Epithelial cell of proximal tubule (primary cell): ENCODE measurements at regions not wholly inside any gene's neighbourhood (a gene's known extent, or its start where the extent isn't known, plus 50 kb on each side); places are given as distances from the start of the nearest gene placed in this dataset.

Experiments used
- DNase-seq: peaks from one replicate; pipeline ENCODE4 v3.0.0-alpha.2; 2011; ENCODE audit warnings: low read depth
- H3K4me3 ChIP-seq: 2 replicates; pipeline ENCODE4 v1.5.1; 2011; ENCODE audit warnings: low read depth, mild to moderate bottlenecking, low read length
- CTCF ChIP-seq: conservative IDR thresholded peaks from 2 replicates; pipeline ENCODE4 v1.5.1; 2012; ENCODE audit warnings: low read depth, mild to moderate bottlenecking, low read length

GRCh38 chr20:6636209-6637159, 131.0 kb upstream of the BMP2 start:
- TF ChIP-seq CTCF = peak; percentile 77
- DNase-seq = no peak
- no peak overlapping the region for H3K4me3 ChIP-seq

DNA sequence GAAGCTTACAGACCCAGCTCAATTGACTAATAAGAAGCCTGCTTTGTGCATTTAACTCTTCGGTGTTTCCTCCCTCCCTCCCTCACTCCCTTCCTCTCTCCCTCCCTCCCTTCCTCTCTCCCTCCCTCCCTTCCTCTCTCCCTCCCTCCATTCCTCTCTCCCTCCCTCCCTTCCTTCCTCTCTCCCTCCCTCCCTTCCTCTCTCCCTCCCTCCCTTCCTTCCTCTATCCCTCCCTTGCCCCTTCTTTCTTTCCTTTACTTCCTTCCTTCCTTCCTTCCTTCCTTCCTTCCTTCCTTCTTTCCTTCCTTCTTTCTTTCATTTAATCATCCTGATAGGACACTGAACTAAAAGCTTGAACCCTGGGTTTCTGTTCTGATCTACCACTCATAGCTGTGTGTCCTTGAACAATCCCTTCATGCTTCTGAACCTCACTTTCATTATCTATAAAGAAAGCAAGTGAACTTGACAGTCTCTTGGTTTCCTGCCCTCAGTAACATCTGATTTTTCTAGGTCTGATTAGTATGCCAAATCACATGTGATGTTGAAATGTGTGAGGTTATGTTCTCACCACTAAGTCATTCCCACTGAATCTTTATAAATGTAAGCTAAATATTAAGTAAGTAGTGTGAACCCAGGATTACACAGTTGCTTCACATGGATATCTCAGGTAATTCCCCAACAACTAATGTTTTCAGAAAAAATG, 132.3 kb upstream of the BMP2 start:
- DNase-seq = peak; percentile 68
- no peak overlapping the region for H3K4me3 ChIP-seq
- no peak for TF ChIP-seq CTCF

GRCh38 chr20:6632187-6632586, 135.3 kb upstream of the BMP2 start:
- no peak overlapping the region for H3K4me3 ChIP-seq
- TF ChIP-seq CTCF = no peak
- no peak for DNase-seq

DNA sequence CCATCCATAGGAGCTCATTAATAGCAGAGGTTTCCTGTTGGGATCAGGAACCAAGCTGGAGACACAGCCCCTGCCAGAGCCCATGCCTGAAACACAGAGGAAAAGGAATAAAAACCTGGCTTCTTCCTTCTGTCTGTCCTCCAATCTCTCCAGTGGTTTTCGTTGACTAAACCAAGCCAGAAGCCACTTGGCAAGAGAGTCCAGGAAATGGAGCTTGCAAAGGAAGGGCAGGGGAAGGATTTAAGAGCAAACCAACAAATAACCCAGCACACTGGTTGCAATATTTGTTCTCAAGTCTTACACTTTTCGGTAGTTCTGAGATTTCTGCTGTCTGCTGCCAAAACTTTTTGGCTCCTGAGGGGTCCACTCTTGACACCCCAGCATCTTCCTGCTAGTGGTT, 137.0 kb upstream of the BMP2 start:
- no peak for DNase-seq
- no peak overlapping the region for H3K4me3 ChIP-seq
- TF ChIP-seq CTCF = no peak

- DNase-seq = no peak
- TF ChIP-seq CTCF = peak; percentile 31
- H3K4me3 ChIP-seq = no peak overlapping the region
These were observed 137.9 kb upstream of the BMP2 start for GRCh38 chr20:6629564-6629963.

DNA sequence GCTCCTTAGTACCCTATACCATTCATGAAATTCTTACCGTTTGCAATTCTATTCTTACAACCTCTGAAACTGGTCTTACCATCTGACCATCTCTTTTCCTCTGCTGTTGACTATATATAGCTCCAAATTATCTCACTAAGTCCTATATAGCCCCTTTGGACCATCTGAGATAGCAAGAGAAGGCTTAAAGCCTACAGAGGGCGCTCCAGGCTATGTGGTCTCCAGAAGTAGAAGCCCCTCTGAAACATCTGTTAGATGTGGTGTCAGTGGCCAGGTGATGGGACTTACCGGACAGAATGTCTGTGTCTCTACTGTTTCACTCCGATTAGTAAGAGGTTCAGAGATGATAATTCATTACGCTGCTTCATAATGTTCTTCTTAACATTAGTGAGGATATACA, 140.7 kb upstream of the BMP2 start:
- no peak for DNase-seq
- no peak overlapping the region for H3K4me3 ChIP-seq
- no peak for TF ChIP-seq CTCF
